IMR-90 (cell line): ENCODE measurements at regions not wholly inside any gene's neighbourhood (a gene's known extent, or its start where the extent isn't known, plus 50 kb on each side); places are given as distances from the start of the nearest gene placed in this dataset.

ENCODE experiments used
- ATAC-seq: fragments of 200-7000 bp; cut with Tn5 transposase; 2 replicates; pipeline ENCODE4 v1.9.1; 2020; ENCODE audit warnings: low read depth, mild to moderate bottlenecking, moderate library complexity
- BruUV-seq: library from RNA; stranded (reverse); fragments of 400-500 nt; replicated peaks from 2 replicates; lab custom pipeline; 2021; lab: Mats Ljungman, UMichigan
- CTCF ChIA-PET: fragments of 300-600 bp; formaldehyde crosslinking; extraction: SDS; loops from one replicate; lab custom pipeline; 2021; ENCODE audit warnings: antibody characterized with exemption; lab: Yijun Ruan, JAX
- POLR2A ChIA-PET: fragments of 300-600 bp; sonication (Branson Sonifier 250); formaldehyde crosslinking; loops from one replicate; lab custom pipeline; 2022; ENCODE audit warnings: antibody characterized with exemption; ENCODE audit not compliant: unreplicated experiment; lab: Charles Lee
- DNase-seq: peaks from one replicate; pipeline ENCODE4 v3.0.0; 2013
- H2AFZ ChIP-seq: replicated peaks from 2 replicates; pipeline ENCODE3; 2013; ENCODE audit warnings: low read length, mild to moderate bottlenecking; ENCODE audit not compliant: poor library complexity
- H2AK5ac ChIP-seq: 2 replicates; pipeline ENCODE4 v1.6.1; 2013; ENCODE audit warnings: low read depth, low read length, inconsistent platforms
- H2AK9ac ChIP-seq: replicated peaks from 2 replicates; pipeline ENCODE3; 2013; ENCODE audit warnings: mild to moderate bottlenecking, low read depth, low read length, moderate library complexity; ENCODE audit not compliant: poor library complexity
- H2BK120ac ChIP-seq: 2 replicates; pipeline ENCODE4 v1.6.1; 2013; ENCODE audit warnings: low read depth, low read length, inconsistent platforms
- H2BK15ac ChIP-seq: 3 replicates; pipeline ENCODE4 v1.6.1; 2013; ENCODE audit warnings: low read depth, low read length, inconsistent platforms
- H2BK20ac ChIP-seq: 2 replicates; pipeline ENCODE4 v1.6.1; 2013; ENCODE audit warnings: low read depth, mild to moderate bottlenecking, inconsistent platforms, low read length, moderate library complexity
- H2BK5ac ChIP-seq: 2 replicates; pipeline ENCODE4 v1.6.1; 2013; ENCODE audit warnings: mild to moderate bottlenecking, low read depth, low read length, inconsistent platforms; ENCODE audit not compliant: poor library complexity, severe bottlenecking
- H3K14ac ChIP-seq: replicated peaks from 2 replicates; pipeline ENCODE4 v1.6.1; 2013; ENCODE audit warnings: low read depth, low read length, inconsistent platforms
- H3K18ac ChIP-seq: 2 replicates; pipeline ENCODE4 v1.6.1; 2013; ENCODE audit warnings: low read depth, low read length, control low read depth
- H3K23ac ChIP-seq: 2 replicates; pipeline ENCODE4 v1.6.1; 2013; ENCODE audit warnings: low read depth, low read length, inconsistent platforms
- H3K27ac ChIP-seq: 2 replicates; pipeline ENCODE4 v1.5.1; 2013; ENCODE audit warnings: mild to moderate bottlenecking, control low read depth, low read length; ENCODE audit not compliant: insufficient read depth
- H3K27me3 ChIP-seq: 2 replicates; pipeline ENCODE4 v1.6.1; 2013; ENCODE audit warnings: low read length; ENCODE audit not compliant: control insufficient read depth, insufficient read depth
- H3K36me3 ChIP-seq: 2 replicates; pipeline ENCODE4 v1.6.1; 2013; ENCODE audit warnings: low read length, mixed read lengths; ENCODE audit not compliant: control insufficient read depth, insufficient read depth
- H3K4ac ChIP-seq: 2 replicates; pipeline ENCODE4 v1.6.1; 2013; ENCODE audit warnings: low read depth, low read length, inconsistent platforms
- H3K4me1 ChIP-seq: 2 replicates; pipeline ENCODE4 v1.6.1; 2013; ENCODE audit warnings: low read length, mixed read lengths; ENCODE audit not compliant: control insufficient read depth, insufficient read depth
- H3K4me2 ChIP-seq: 2 replicates; pipeline ENCODE4 v1.6.1; 2013; ENCODE audit warnings: low read depth, mild to moderate bottlenecking, control low read depth, low read length, moderate library complexity
- H3K4me3 ChIP-seq: 2 replicates; pipeline ENCODE4 v1.5.1; 2013; ENCODE audit warnings: low read depth, mild to moderate bottlenecking, control low read depth, low read length, moderate library complexity; ENCODE audit not compliant: insufficient read depth
- H3K56ac ChIP-seq: 2 replicates; pipeline ENCODE4 v1.6.1; 2013; ENCODE audit warnings: low read length, inconsistent platforms; ENCODE audit not compliant: insufficient read depth; ENCODE audit errors: extremely low read depth
- H3K79me1 ChIP-seq, 2 experiments: 2 replicates each; pipeline ENCODE4 v1.6.1; 2013; ENCODE audit warnings: low read length in 2 of 2, inconsistent platforms in 1 of 2, low read depth in 1 of 2
- H3K9ac ChIP-seq: 2 replicates; pipeline ENCODE4 v1.6.1; 2013; ENCODE audit warnings: low read depth, low read length, control low read depth
- H3K9me1 ChIP-seq: 2 replicates; pipeline ENCODE4 v1.6.1; 2013; ENCODE audit warnings: low read length, inconsistent platforms; ENCODE audit not compliant: insufficient read depth
- H3K9me3 ChIP-seq: 2 replicates; pipeline ENCODE4 v1.6.1; 2013; ENCODE audit warnings: low read length; ENCODE audit not compliant: control insufficient read depth, insufficient read depth
- H4K20me1 ChIP-seq: 2 replicates; pipeline ENCODE4 v1.6.1; 2013; ENCODE audit warnings: low read length, inconsistent platforms; ENCODE audit not compliant: insufficient read depth
- H4K5ac ChIP-seq: 2 replicates; pipeline ENCODE4 v1.6.1; 2013; ENCODE audit warnings: mild to moderate bottlenecking, low read depth, low read length, control low read depth
- H4K8ac ChIP-seq, 2 experiments: 2 replicates each; pipeline ENCODE4 v1.6.1; 2013; ENCODE audit warnings: low read depth in 2 of 2, low read length in 2 of 2, control low read depth in 1 of 2, inconsistent platforms in 1 of 2
- H4K91ac ChIP-seq: 2 replicates; pipeline ENCODE4 v1.6.1; 2013; ENCODE audit warnings: low read depth, low read length, inconsistent platforms; ENCODE audit not compliant: insufficient read depth
- BHLHE40 ChIP-seq: fragments of 150-350 bp; IDR thresholded peaks from 2 replicates; pipeline ENCODE4 v1.6.1; 2016; ENCODE audit warnings: mild to moderate bottlenecking, low read depth, low read length
- CEBPB ChIP-seq: IDR thresholded peaks from 2 replicates; pipeline ENCODE4 v1.6.1; 2012; ENCODE audit warnings: low read depth, low read length, improper control_type of control experiment
- CHD1 ChIP-seq: IDR thresholded peaks from 2 replicates; pipeline ENCODE4 v1.6.1; 2012; ENCODE audit warnings: low read depth, low read length, improper control_type of control experiment
- FOS ChIP-seq: fragments of 150-350 bp; IDR thresholded peaks from 2 replicates; pipeline ENCODE4 v1.6.1; 2016; ENCODE audit warnings: low read depth, low read length
- MAFK ChIP-seq: IDR thresholded peaks from 2 replicates; pipeline ENCODE4 v1.6.1; 2012; ENCODE audit warnings: low read depth, low read length, improper control_type of control experiment
- MAZ ChIP-seq: IDR thresholded peaks from 2 replicates; pipeline ENCODE4 v1.6.1; 2012; ENCODE audit warnings: low read depth, mild to moderate bottlenecking, low read length, improper control_type of control experiment, moderate library complexity, borderline replicate concordance
- MXI1 ChIP-seq: IDR thresholded peaks from 2 replicates; pipeline ENCODE4 v1.6.1; 2012; ENCODE audit warnings: low read depth, mild to moderate bottlenecking, low read length, moderate library complexity, borderline replicate concordance
- NFE2L2 ChIP-seq: fragments of 150-350 bp; IDR thresholded peaks from 2 replicates; pipeline ENCODE4 v1.6.1; 2016; ENCODE audit warnings: low read depth, mild to moderate bottlenecking, low read length
- POLR2A ChIP-seq: IDR thresholded peaks from 2 replicates; pipeline ENCODE4 v1.6.1; 2012; ENCODE audit warnings: mild to moderate bottlenecking, low read depth, low read length
- RAD21 ChIP-seq: IDR thresholded peaks from 2 replicates; pipeline ENCODE4 v1.6.1; 2012; ENCODE audit warnings: low read length, improper control_type of control experiment
- RCOR1 ChIP-seq: IDR thresholded peaks from 2 replicates; pipeline ENCODE4 v1.6.1; 2012; ENCODE audit warnings: mild to moderate bottlenecking, low read length, improper control_type of control experiment; ENCODE audit not compliant: insufficient replicate concordance
- RFX5 ChIP-seq: IDR thresholded peaks from 2 replicates; pipeline ENCODE4 v1.8.0; 2012; ENCODE audit warnings: low read depth, mild to moderate bottlenecking, low read length, moderate library complexity
- SMC3 ChIP-seq: fragments of 150-350 bp; IDR thresholded peaks from 2 replicates; pipeline ENCODE4 v1.6.1; 2016; ENCODE audit warnings: low read depth, mild to moderate bottlenecking, antibody characterized with exemption, low read length, moderate library complexity
- WGBS, 2 experiments: methylation state at CpG; one replicate each; pipeline versions ENCODE4 v1.1.5 to v1.1.7; 2013; ENCODE audit warnings: missing lambda C conversion rate in 2 of 2; ENCODE audit not compliant: insufficient read length in 1 of 2; ENCODE audit errors: extremely low coverage in 2 of 2; 5-methylcytosine and 5-hydroxymethylcytosine counted together
- dilution Hi-C: fragments of 300-500 bp; cut with HindIII; formaldehyde crosslinking; loops from one replicate; pipeline ENCODE4 v1.14.3; 2018; ENCODE audit warnings: low sequenced_read_pairs; ENCODE audit not compliant: unreplicated experiment
- in situ Hi-C: fragments of 300-500 bp; cut with MboI; formaldehyde crosslinking; loops from 3 replicates; pipeline ENCODE4 v1.14.3; 2019; ENCODE audit warnings: low sequenced_read_pairs, inconsistent platforms, mixed read lengths
- intact Hi-C: fragments of 100-400 bp; cut with micrococcal nuclease; formaldehyde crosslinking; loops from 2 replicates; pipeline ENCODE4 v1.10.0; 2022
- TF ChIP-seq, protein P1 (sequence below): fragments of 150-350 bp; IDR thresholded peaks from 2 replicates; pipeline ENCODE4 v1.6.1; 2017; ENCODE audit warnings: mild to moderate bottlenecking, antibody characterized with exemption, low read length, low read depth
- TF ChIP-seq, protein P2 (sequence below): fragments of 150-350 bp; IDR thresholded peaks from 2 replicates; pipeline ENCODE4 v1.6.1; 2016; ENCODE audit warnings: low read depth, mild to moderate bottlenecking, low read length, moderate library complexity, borderline replicate concordance
- TF ChIP-seq, protein P3 (sequence below): conservative IDR thresholded peaks from 2 replicates; pipeline ENCODE4 v1.5.1; 2012; ENCODE audit warnings: mild to moderate bottlenecking, low read depth, low read length, improper control_type of control experiment

DNA sequence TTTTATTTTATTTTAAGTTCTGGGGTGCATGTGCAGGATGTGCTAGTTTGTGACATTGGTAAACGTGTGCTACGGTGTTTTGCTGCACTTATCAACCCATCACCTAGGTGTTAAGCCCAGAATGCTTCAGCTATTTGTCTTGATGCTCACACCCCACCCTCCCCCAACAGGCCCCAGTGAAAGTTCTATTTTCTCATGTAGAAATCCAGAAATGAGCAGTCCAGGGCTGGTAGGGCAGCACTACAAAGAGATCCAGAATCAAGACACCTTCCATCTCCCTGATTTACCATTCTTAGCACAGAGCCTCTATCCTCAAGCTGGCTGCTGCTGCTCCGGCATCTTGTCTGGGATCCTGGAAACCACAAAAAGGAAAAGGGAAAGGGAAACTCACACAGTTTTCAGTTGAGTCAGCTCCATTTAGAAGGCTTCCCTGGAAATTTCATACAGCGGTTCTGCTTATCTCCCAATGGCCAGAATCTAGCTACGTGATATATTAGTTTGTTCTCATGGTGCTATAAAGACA, 85.4 kb upstream of the SMARCA2 start:
- Histone ChIP-seq H4K8ac (no peak overlapping the region), H2AK5ac (no peak overlapping the region), H3K9me1 (no peaks in the 10 kb centered on the region), H3K9ac (no peak overlapping the region), H3K36me3 (no peaks in the 10 kb centered on the region), H4K91ac (no peak overlapping the region), H2AK9ac (no peak overlapping the region), H3K4me3 (no peak overlapping the region), H3K4ac (no peak overlapping the region), H3K27ac (no peak overlapping the region), H4K20me1 (no peaks in the 10 kb centered on the region), H2BK15ac (no peak overlapping the region), H3K4me2 (no peak overlapping the region), H2BK20ac (no peak overlapping the region), H2BK5ac (no peak overlapping the region), H3K18ac (no peak overlapping the region), H3K56ac (no peak overlapping the region), H3K4me1 (no peaks in the 10 kb centered on the region), H2AFZ (no peak overlapping the region), H3K79me1 (no peaks in the 10 kb centered on the region), H3K9me3 (no peaks in the 10 kb centered on the region), H3K23ac (no peak overlapping the region), H3K27me3 (no peaks in the 10 kb centered on the region), H2BK120ac (no peak overlapping the region), H4K5ac (no peak overlapping the region), H3K14ac (no peak overlapping the region)
- DNase-seq (no peak), ATAC-seq (no peak)
- no CpG with 5 or more reads among the region's 5 CpGs for WGBS, 2 experiments
- BruUV-seq, result no TSS peak
- dilution Hi-C loops (no loop called here), in situ Hi-C loops (no loop called here), intact Hi-C loops (no loop called here)
- CTCF ChIA-PET, result no interaction called here
- POLR2A ChIA-PET, result no interaction called here
- TF ChIP-seq POLR2A (no peak), NFE2L2 (no peak), MAFK (no peak), RFX5 (no peak), SMC3 (no peak), RCOR1 (no peak), RAD21 (no peak), CEBPB (no peak), FOS (no peak), MAZ (no peak), MXI1 (no peak), CHD1 (no peak), BHLHE40 (no peak)
- TF ChIP-seq, protein P1, sequence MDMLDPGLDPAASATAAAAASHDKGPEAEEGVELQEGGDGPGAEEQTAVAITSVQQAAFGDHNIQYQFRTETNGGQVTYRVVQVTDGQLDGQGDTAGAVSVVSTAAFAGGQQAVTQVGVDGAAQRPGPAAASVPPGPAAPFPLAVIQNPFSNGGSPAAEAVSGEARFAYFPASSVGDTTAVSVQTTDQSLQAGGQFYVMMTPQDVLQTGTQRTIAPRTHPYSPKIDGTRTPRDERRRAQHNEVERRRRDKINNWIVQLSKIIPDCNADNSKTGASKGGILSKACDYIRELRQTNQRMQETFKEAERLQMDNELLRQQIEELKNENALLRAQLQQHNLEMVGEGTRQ, result no peak
- TF ChIP-seq, protein P2, sequence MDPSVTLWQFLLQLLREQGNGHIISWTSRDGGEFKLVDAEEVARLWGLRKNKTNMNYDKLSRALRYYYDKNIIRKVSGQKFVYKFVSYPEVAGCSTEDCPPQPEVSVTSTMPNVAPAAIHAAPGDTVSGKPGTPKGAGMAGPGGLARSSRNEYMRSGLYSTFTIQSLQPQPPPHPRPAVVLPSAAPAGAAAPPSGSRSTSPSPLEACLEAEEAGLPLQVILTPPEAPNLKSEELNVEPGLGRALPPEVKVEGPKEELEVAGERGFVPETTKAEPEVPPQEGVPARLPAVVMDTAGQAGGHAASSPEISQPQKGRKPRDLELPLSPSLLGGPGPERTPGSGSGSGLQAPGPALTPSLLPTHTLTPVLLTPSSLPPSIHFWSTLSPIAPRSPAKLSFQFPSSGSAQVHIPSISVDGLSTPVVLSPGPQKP, result no peak
- TF ChIP-seq, protein P3, sequence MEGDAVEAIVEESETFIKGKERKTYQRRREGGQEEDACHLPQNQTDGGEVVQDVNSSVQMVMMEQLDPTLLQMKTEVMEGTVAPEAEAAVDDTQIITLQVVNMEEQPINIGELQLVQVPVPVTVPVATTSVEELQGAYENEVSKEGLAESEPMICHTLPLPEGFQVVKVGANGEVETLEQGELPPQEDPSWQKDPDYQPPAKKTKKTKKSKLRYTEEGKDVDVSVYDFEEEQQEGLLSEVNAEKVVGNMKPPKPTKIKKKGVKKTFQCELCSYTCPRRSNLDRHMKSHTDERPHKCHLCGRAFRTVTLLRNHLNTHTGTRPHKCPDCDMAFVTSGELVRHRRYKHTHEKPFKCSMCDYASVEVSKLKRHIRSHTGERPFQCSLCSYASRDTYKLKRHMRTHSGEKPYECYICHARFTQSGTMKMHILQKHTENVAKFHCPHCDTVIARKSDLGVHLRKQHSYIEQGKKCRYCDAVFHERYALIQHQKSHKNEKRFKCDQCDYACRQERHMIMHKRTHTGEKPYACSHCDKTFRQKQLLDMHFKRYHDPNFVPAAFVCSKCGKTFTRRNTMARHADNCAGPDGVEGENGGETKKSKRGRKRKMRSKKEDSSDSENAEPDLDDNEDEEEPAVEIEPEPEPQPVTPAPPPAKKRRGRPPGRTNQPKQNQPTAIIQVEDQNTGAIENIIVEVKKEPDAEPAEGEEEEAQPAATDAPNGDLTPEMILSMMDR, result no peak
